Lower lobe of right lung (tissue), 2 donors: ENCODE measurements at regions not wholly inside any gene's neighbourhood (a gene's known extent, or its start where the extent isn't known, plus 50 kb on each side); places are given as distances from the start of the nearest gene placed in this dataset.
"Not testable (repeated sequence)": the region's sequence is repeated elsewhere in the genome, so short reads cannot be mapped to it uniquely, and the experiment has no call there.

ENCODE experiments used
- ATAC-seq, 2 donors: fragments of 200-7000 bp; cut with Tn5 transposase; one replicate each; pipeline ENCODE4 v1.9.1; 2020 to 2022; ENCODE audit warnings: mild to moderate bottlenecking in 2 of 2, moderate library complexity in 2 of 2
- DNase-seq: peaks from one replicate; pipeline ENCODE4 v3.0.0-alpha.2; 2020
- H3K27ac ChIP-seq: fragments of 200-600 bp; one replicate; pipeline ENCODE4 v1.8.0; 2022
- H3K27me3 ChIP-seq: fragments of 200-600 bp; one replicate; pipeline ENCODE4 v1.8.0; 2022; ENCODE audit warnings: low read depth
- H3K36me3 ChIP-seq: fragments of 200-600 bp; one replicate; pipeline ENCODE4 v1.8.0; 2022; ENCODE audit warnings: mild to moderate bottlenecking
- H3K4me1 ChIP-seq: fragments of 200-600 bp; one replicate; pipeline ENCODE4 v1.8.0; 2022
- H3K4me3 ChIP-seq: fragments of 200-600 bp; one replicate; pipeline ENCODE4 v1.8.0; 2022; ENCODE audit warnings: mild to moderate bottlenecking
- H3K9me3 ChIP-seq: fragments of 200-600 bp; one replicate; pipeline ENCODE4 v1.8.0; 2022
- CTCF ChIP-seq: fragments of 200-600 bp; IDR thresholded peaks from one replicate; pipeline ENCODE4 v1.8.0; 2022; ENCODE audit warnings: antibody characterized with exemption, mild to moderate bottlenecking
- intact Hi-C: fragments of 100-400 bp; cut with DNase I; formaldehyde crosslinking; loops from one replicate; pipeline ENCODE4 v1.11.0; 2022
- donor health status: DM: no; HTN: yes; CAD: no; lungs with severe emphysema.

- no peaks in the 10 kb centered on the region for H3K36me3 ChIP-seq
- ATAC-seq, result no peak
- H3K4me1 ChIP-seq, result no peaks in the 10 kb centered on the region
- no peaks in the 10 kb centered on the region for H3K9me3 ChIP-seq
- DNase-seq, result no peak
- H3K4me3 ChIP-seq, result no peak overlapping the region
- TF ChIP-seq CTCF, result no peak
- intact Hi-C loops, result no loop called here
- H3K27me3 ChIP-seq, result no peaks in the 10 kb centered on the region
- H3K27ac ChIP-seq, result no peak overlapping the region
These were observed 1271.3 kb downstream of the EFNA5 start for GRCh38 chr5:106399391-106399790.

- Histone ChIP-seq H3K27ac (no peak overlapping the region), H3K9me3 (no peaks in the 10 kb centered on the region), H3K4me3 (no peak overlapping the region), H3K4me1 (no peaks in the 10 kb centered on the region), H3K27me3 (no peaks in the 10 kb centered on the region), H3K36me3 (no peaks in the 10 kb centered on the region)
- intact Hi-C loops, result no loop called here
- DNase-seq (no peak), ATAC-seq (no peak)
- TF ChIP-seq CTCF, result no peak
These were observed 1273.0 kb downstream of the EFNA5 start for GRCh38 chr5:106397700-106398099.

- H3K4me1 ChIP-seq, result no peaks in the 10 kb centered on the region
- no peak overlapping the region for H3K4me3 ChIP-seq
- no peak for DNase-seq
- no peaks in the 10 kb centered on the region for H3K9me3 ChIP-seq
- TF ChIP-seq CTCF, result no peak
- intact Hi-C loops, result no loop called here
- no peaks in the 10 kb centered on the region for H3K36me3 ChIP-seq
- ATAC-seq, result no peak
- H3K27me3 ChIP-seq, result no peaks in the 10 kb centered on the region
- H3K27ac ChIP-seq, result no peak overlapping the region
These were observed 1277.5 kb downstream of the EFNA5 start for GRCh38 chr5:106393276-106393675.

- Histone ChIP-seq H3K27me3 (no peaks in the 10 kb centered on the region), H3K4me3 (no peak overlapping the region), H3K36me3 (no peaks in the 10 kb centered on the region), H3K4me1 (no peaks in the 10 kb centered on the region), H3K9me3 (no peaks in the 10 kb centered on the region), H3K27ac (no peak overlapping the region)
- intact Hi-C loops, result no loop called here
- no peak for TF ChIP-seq CTCF
- ATAC-seq (no peak), DNase-seq (no peak)
These were observed 1278.0 kb downstream of the EFNA5 start for GRCh38 chr5:106392766-106393165.

GRCh38 chr5:106387767-106388166 lies 1283.0 kb downstream of the EFNA5 start:
- H3K27ac ChIP-seq, ATAC-seq, H3K9me3 ChIP-seq, DNase-seq, H3K4me3 ChIP-seq, intact Hi-C loops, H3K4me1 ChIP-seq, H3K36me3 ChIP-seq, H3K27me3 ChIP-seq: not testable (repeated sequence)

- H3K27ac ChIP-seq, result no peak overlapping the region
- DNase-seq (no peak), ATAC-seq (no peak)
- H3K4me3 ChIP-seq, result no peak overlapping the region
- peaks cover 4% of the 10 kb centered on the region for H3K9me3 ChIP-seq
- no peaks in the 10 kb centered on the region for H3K4me1 ChIP-seq
- TF ChIP-seq CTCF, result no peak
- no peaks in the 10 kb centered on the region for H3K36me3 ChIP-seq
- H3K27me3 ChIP-seq, result no peaks in the 10 kb centered on the region
- intact Hi-C loops, result no loop called here
These were observed 1284.5 kb downstream of the EFNA5 start for GRCh38 chr5:106386287-106386686.
